ENCODE measurements at regions not wholly inside any gene's neighbourhood (a gene's known extent, or its start where the extent isn't known, plus 50 kb on each side); places are given as distances from the start of the nearest gene placed in this dataset.
"Not testable (repeated sequence)": the region's sequence is repeated elsewhere in the genome, so short reads cannot be mapped to it uniquely, and the experiment has no call there.

GRCh38 chr3:19825193-19825592 is 108.8 kb downstream of the EFHB start:
- H3K27ac ChIP-seq (ENCODE audit: low read depth, low read length) = no peak overlapping the region
- ChIA-PET POLR2A (no interaction called here), CTCF (no interaction called here)
- H3K36me3 ChIP-seq (ENCODE audit: insufficient read depth, low read length) = no peaks in the 10 kb centered on the region
- DNase-seq = no peak
- peaks cover 0 to 3% (median 0%) of the 10 kb centered on the region in 3 donors for H3K36me3 Mint-ChIP-seq
- no peaks in the 10 kb centered on the region for H3K4me1 Mint-ChIP-seq
- H3K9me3 ChIP-seq (ENCODE audit: low read length) = no peaks in the 10 kb centered on the region
- H3K27ac Mint-ChIP-seq = no peak overlapping the region
- H3K4me1 ChIP-seq (ENCODE audit: insufficient read depth, low read length) = no peaks in the 10 kb centered on the region
- H3K4me3 ChIP-seq (ENCODE audit: low read length) = no peak overlapping the region
- peaks cover 4% of the 10 kb centered on the region in 2 donors for H3K27me3 Mint-ChIP-seq
- H3K9me3 Mint-ChIP-seq = peaks cover 7 to 13% (median 9%) of the 10 kb centered on the region in 5 donors
- no peak overlapping the region for H3K4me3 Mint-ChIP-seq
- no peaks in the 10 kb centered on the region for H3K27me3 ChIP-seq (ENCODE audit: insufficient read depth, low read length, poor library complexity, severe bottlenecking)

- Histone ChIP-seq H3K9me3 (ENCODE audit: low read length) (no peaks in the 10 kb centered on the region), H3K27me3 (ENCODE audit: insufficient read depth, low read length, poor library complexity, severe bottlenecking) (no peaks in the 10 kb centered on the region), H3K36me3 (ENCODE audit: insufficient read depth, low read length) (no peaks in the 10 kb centered on the region), H3K27ac (ENCODE audit: low read depth, low read length) (no peak overlapping the region), H3K4me1 (ENCODE audit: insufficient read depth, low read length) (no peaks in the 10 kb centered on the region), H3K4me3 (ENCODE audit: low read length) (no peak overlapping the region)
- Mint-ChIP-seq H3K4me1 (no peaks in the 10 kb centered on the region), H3K9me3 (peaks cover 7 to 13% (median 9%) of the 10 kb centered on the region in 5 donors), H3K27me3 (peaks cover 0 to 1% of the 10 kb centered on the region in 2 donors), H3K36me3 (peaks cover 0 to 3% (median 0%) of the 10 kb centered on the region in 3 donors), H3K27ac (no peak overlapping the region), H3K4me3 (no peak overlapping the region)
- no peak for DNase-seq
- ChIA-PET POLR2A (no interaction called here), CTCF (no interaction called here)
Measured at GRCh38 chr3:19822805-19823204, 111.2 kb downstream of the EFHB start.

- H3K4me1 ChIP-seq (ENCODE audit: insufficient read depth, low read length) = no peaks in the 10 kb centered on the region
- Mint-ChIP-seq H3K4me3 (no peak overlapping the region), H3K9me3 (peaks cover 0 to 3% (median 0%) of the 10 kb centered on the region in 5 donors), H3K36me3 (no peaks in the 10 kb centered on the region), H3K27me3 (no peaks in the 10 kb centered on the region), H3K4me1 (no peaks in the 10 kb centered on the region), H3K27ac (no peak overlapping the region)
- no peaks in the 10 kb centered on the region for H3K36me3 ChIP-seq (ENCODE audit: insufficient read depth, low read length)
- H3K27me3 ChIP-seq (ENCODE audit: insufficient read depth, low read length, poor library complexity, severe bottlenecking) = no peaks in the 10 kb centered on the region
- no peak overlapping the region for H3K4me3 ChIP-seq (ENCODE audit: low read length)
- DNase-seq = no peak
- ChIA-PET CTCF (no interaction called here), POLR2A (no interaction called here)
- no peak overlapping the region for H3K27ac ChIP-seq (ENCODE audit: low read depth, low read length)
- H3K9me3 ChIP-seq (ENCODE audit: low read length) = no peaks in the 10 kb centered on the region
Measured at GRCh38 chr3:19816631-19817030, 117.4 kb downstream of the EFHB start.

GRCh38 chr3:19815805-19816204 is 118.2 kb downstream of the EFHB start:
- no peak overlapping the region for H3K27ac ChIP-seq (ENCODE audit: low read depth, low read length)
- H3K36me3 ChIP-seq (ENCODE audit: insufficient read depth, low read length) = no peaks in the 10 kb centered on the region
- Mint-ChIP-seq H3K27ac (no peak overlapping the region), H3K9me3 (no peaks in the 10 kb centered on the region), H3K36me3 (no peaks in the 10 kb centered on the region), H3K4me3 (no peak overlapping the region), H3K27me3 (no peaks in the 10 kb centered on the region), H3K4me1 (no peaks in the 10 kb centered on the region)
- H3K9me3 ChIP-seq (ENCODE audit: low read length) = no peaks in the 10 kb centered on the region
- ChIA-PET POLR2A (no interaction called here), CTCF (no interaction called here)
- no peak for DNase-seq
- H3K4me3 ChIP-seq (ENCODE audit: low read length) = no peak overlapping the region
- H3K4me1 ChIP-seq (ENCODE audit: insufficient read depth, low read length) = no peaks in the 10 kb centered on the region
- no peaks in the 10 kb centered on the region for H3K27me3 ChIP-seq (ENCODE audit: insufficient read depth, low read length, poor library complexity, severe bottlenecking)

GRCh38 chr3:19813743-19814142 is 120.3 kb downstream of the EFHB start:
- H3K27me3 ChIP-seq (ENCODE audit: insufficient read depth, low read length, poor library complexity, severe bottlenecking); H3K36me3 ChIP-seq (ENCODE audit: insufficient read depth, low read length); H3K4me1 Mint-ChIP-seq; H3K27ac ChIP-seq (ENCODE audit: low read depth, low read length); H3K9me3 Mint-ChIP-seq; POLR2A ChIA-PET; CTCF ChIA-PET; H3K4me3 ChIP-seq (ENCODE audit: low read length); H3K9me3 ChIP-seq (ENCODE audit: low read length); DNase-seq; H3K4me3 Mint-ChIP-seq; H3K27ac Mint-ChIP-seq; H3K27me3 Mint-ChIP-seq; H3K36me3 Mint-ChIP-seq; H3K4me1 ChIP-seq (ENCODE audit: insufficient read depth, low read length): not testable (repeated sequence)

GRCh38 chr3:19811689-19812088 is 122.3 kb downstream of the EFHB start:
- no peak overlapping the region for H3K27ac Mint-ChIP-seq
- H3K9me3 Mint-ChIP-seq = no peaks in the 10 kb centered on the region
- H3K4me1 Mint-ChIP-seq = no peaks in the 10 kb centered on the region
- Histone ChIP-seq H3K27me3 (ENCODE audit: insufficient read depth, low read length, poor library complexity, severe bottlenecking) (no peaks in the 10 kb centered on the region), H3K4me1 (ENCODE audit: insufficient read depth, low read length) (no peaks in the 10 kb centered on the region), H3K27ac (ENCODE audit: low read depth, low read length) (no peak overlapping the region), H3K9me3 (ENCODE audit: low read length) (no peaks in the 10 kb centered on the region), H3K36me3 (ENCODE audit: insufficient read depth, low read length) (no peaks in the 10 kb centered on the region), H3K4me3 (ENCODE audit: low read length) (no peak overlapping the region)
- no peak for DNase-seq
- H3K27me3 Mint-ChIP-seq = peaks cover 0 to 4% of the 10 kb centered on the region in 2 donors
- no peaks in the 10 kb centered on the region for H3K36me3 Mint-ChIP-seq
- no peak overlapping the region for H3K4me3 Mint-ChIP-seq
- ChIA-PET CTCF (no interaction called here), POLR2A (no interaction called here)

- DNase-seq = no peak
- ChIA-PET CTCF (no interaction called here), POLR2A (no interaction called here)
- Mint-ChIP-seq H3K4me3 (no peak overlapping the region), H3K36me3 (no peaks in the 10 kb centered on the region), H3K27ac (no peak overlapping the region), H3K9me3 (peaks cover 0 to 7% (median under 1%) of the 10 kb centered on the region in 5 donors), H3K27me3 (peaks cover 3 to 4% of the 10 kb centered on the region in 2 donors), H3K4me1 (no peaks in the 10 kb centered on the region)
- H3K9me3 ChIP-seq (ENCODE audit: low read length) = no peaks in the 10 kb centered on the region
- no peak overlapping the region for H3K27ac ChIP-seq (ENCODE audit: low read depth, low read length)
- no peak overlapping the region for H3K4me3 ChIP-seq (ENCODE audit: low read length)
- no peaks in the 10 kb centered on the region for H3K36me3 ChIP-seq (ENCODE audit: insufficient read depth, low read length)
- no peaks in the 10 kb centered on the region for H3K4me1 ChIP-seq (ENCODE audit: insufficient read depth, low read length)
- no peaks in the 10 kb centered on the region for H3K27me3 ChIP-seq (ENCODE audit: insufficient read depth, low read length, poor library complexity, severe bottlenecking)
Measured at GRCh38 chr3:19808834-19809233, 125.2 kb downstream of the EFHB start.

GRCh38 chr3:19799887-19800286 is 134.1 kb downstream of the EFHB start:
- H3K36me3 Mint-ChIP-seq = no peaks in the 10 kb centered on the region
- H3K27me3 Mint-ChIP-seq = no peaks in the 10 kb centered on the region
- no peaks in the 10 kb centered on the region for H3K4me1 Mint-ChIP-seq
- Histone ChIP-seq H3K4me3 (ENCODE audit: low read length) (no peak overlapping the region), H3K27ac (ENCODE audit: low read depth, low read length) (no peak overlapping the region), H3K36me3 (ENCODE audit: insufficient read depth, low read length) (no peaks in the 10 kb centered on the region), H3K9me3 (ENCODE audit: low read length) (no peaks in the 10 kb centered on the region), H3K4me1 (ENCODE audit: insufficient read depth, low read length) (no peaks in the 10 kb centered on the region), H3K27me3 (ENCODE audit: insufficient read depth, low read length, poor library complexity, severe bottlenecking) (no peaks in the 10 kb centered on the region)
- no peak overlapping the region for H3K27ac Mint-ChIP-seq
- peaks cover 20 to 27% (median 22%) of the 10 kb centered on the region in 5 donors for H3K9me3 Mint-ChIP-seq
- ChIA-PET POLR2A (no interaction called here), CTCF (no interaction called here)
- DNase-seq = no peak
- no peak overlapping the region for H3K4me3 Mint-ChIP-seq

- no peaks in the 10 kb centered on the region for H3K36me3 ChIP-seq (ENCODE audit: insufficient read depth, low read length)
- no peak overlapping the region for H3K4me3 Mint-ChIP-seq
- H3K9me3 ChIP-seq (ENCODE audit: low read length) = no peaks in the 10 kb centered on the region
- no peaks in the 10 kb centered on the region for H3K4me1 ChIP-seq (ENCODE audit: insufficient read depth, low read length)
- CTCF ChIA-PET = no interaction called here
- H3K9me3 Mint-ChIP-seq = peaks cover 20 to 27% (median 22%) of the 10 kb centered on the region in 5 donors
- no peak overlapping the region for H3K27ac ChIP-seq (ENCODE audit: low read depth, low read length)
- no peak for DNase-seq
- no peaks in the 10 kb centered on the region for H3K27me3 ChIP-seq (ENCODE audit: insufficient read depth, low read length, poor library complexity, severe bottlenecking)
- H3K4me1 Mint-ChIP-seq = no peaks in the 10 kb centered on the region
- H3K36me3 Mint-ChIP-seq = no peaks in the 10 kb centered on the region
- POLR2A ChIA-PET = no interaction called here
- H3K27ac Mint-ChIP-seq = no peak overlapping the region
- no peaks in the 10 kb centered on the region for H3K27me3 Mint-ChIP-seq
- H3K4me3 ChIP-seq (ENCODE audit: low read length) = no peak overlapping the region
Measured at GRCh38 chr3:19799115-19799514, 134.9 kb downstream of the EFHB start.
